ENCODE measurements at regions not wholly inside any gene's neighbourhood (a gene's known extent, or its start where the extent isn't known, plus 50 kb on each side); places are given as distances from the start of the nearest gene placed in this dataset.

- DNase-seq (ENCODE audit: low read depth in 2 of 2): no peak
Observed at GRCh38 chr5:105593011-105593760, 2030.6 kb upstream of the NUDT12 start.

GRCh38 chr5:105587963-105588662, 2025.5 kb upstream of the NUDT12 start:
- DNase-seq (ENCODE audit: low read depth in 2 of 2): no peak

GRCh38 chr5:105581988-105582690, 2019.5 kb upstream of the NUDT12 start:
- DNase-seq (ENCODE audit: low read depth in 2 of 2): no peak

GRCh38 chr5:105573575-105573974, 2011.0 kb upstream of the NUDT12 start:
- DNase-seq (ENCODE audit: low read depth in 2 of 2): no peak

GRCh38 chr5:105565531-105565930, 2002.9 kb upstream of the NUDT12 start:
- no peak for DNase-seq (ENCODE audit: low read depth in 2 of 2)

- no peak for DNase-seq (ENCODE audit: low read depth in 2 of 2)
Observed at GRCh38 chr5:105563842-105564241, 2001.3 kb upstream of the NUDT12 start.

GRCh38 chr5:105554568-105555169, 1992.1 kb upstream of the NUDT12 start:
- no peak for DNase-seq (ENCODE audit: low read depth in 2 of 2)

- DNase-seq (ENCODE audit: low read depth in 2 of 2): no peak
Observed at GRCh38 chr5:105544300-105544699, 1981.7 kb upstream of the NUDT12 start.

- no peak for DNase-seq (ENCODE audit: low read depth in 2 of 2)
Observed at GRCh38 chr5:105536675-105537074, 1974.1 kb upstream of the NUDT12 start.

GRCh38 chr5:105530716-105531261, 1968.2 kb upstream of the NUDT12 start:
- no peak for DNase-seq (ENCODE audit: low read depth in 2 of 2)

- no peak for DNase-seq (ENCODE audit: low read depth in 2 of 2)
Observed at GRCh38 chr5:105529851-105530250, 1967.3 kb upstream of the NUDT12 start.

GRCh38 chr5:105508519-105508918, 1945.9 kb upstream of the NUDT12 start:
- no peak for DNase-seq (ENCODE audit: low read depth in 2 of 2)

- no peak for DNase-seq (ENCODE audit: low read depth in 2 of 2)
Observed at GRCh38 chr5:105506692-105507277, 1944.2 kb upstream of the NUDT12 start.

GRCh38 chr5:105503950-105504349, 1941.4 kb upstream of the NUDT12 start:
- DNase-seq (ENCODE audit: low read depth in 2 of 2): no peak

GRCh38 chr5:105501315-105501714, 1938.7 kb upstream of the NUDT12 start:
- no peak for DNase-seq (ENCODE audit: low read depth in 2 of 2)

GRCh38 chr5:105475401-105475800, 1912.8 kb upstream of the NUDT12 start:
- DNase-seq (ENCODE audit: low read depth in 2 of 2): no peak

GRCh38 chr5:105462377-105462776, 1899.8 kb upstream of the NUDT12 start:
- DNase-seq (ENCODE audit: low read depth in 2 of 2): no peak

GRCh38 chr5:105460721-105461120, 1898.1 kb upstream of the NUDT12 start:
- DNase-seq (ENCODE audit: low read depth in 2 of 2): no peak

GRCh38 chr5:105453216-105453807, 1890.7 kb upstream of the NUDT12 start:
- no peak for DNase-seq (ENCODE audit: low read depth in 2 of 2)

GRCh38 chr5:105448271-105448670, 1885.7 kb upstream of the NUDT12 start:
- no peak for DNase-seq (ENCODE audit: low read depth in 2 of 2)

GRCh38 chr5:105430516-105430915, 1867.9 kb upstream of the NUDT12 start:
- DNase-seq (ENCODE audit: low read depth in 2 of 2): no peak

Measured in stimulated activated CD8-positive, alpha-beta memory T cell treated with anti-CD3 and anti-CD28 coated beads, Interleukin-2, amount 100 ng/mL, for 48 hours (primary cell).